C4-2B (cell line): ENCODE measurements at regions not wholly inside any gene's neighbourhood (a gene's known extent, or its start where the extent isn't known, plus 50 kb on each side); places are given as distances from the start of the nearest gene placed in this dataset.

Experiments used
- H3K27ac ChIP-seq: fragments of 450-650 bp; 2 replicates; pipeline ENCODE4 v1.5.1; 2017
- ZFX ChIP-seq: fragments of 450-650 bp; IDR thresholded peaks from 2 replicates; pipeline ENCODE4 v1.6.1; 2017
- TF ChIP-seq, protein P1 (sequence below): fragments of 450-650 bp; conservative IDR thresholded peaks from 2 replicates; pipeline ENCODE4 v1.5.1; 2017; ENCODE audit warnings: mild to moderate bottlenecking

DNA sequence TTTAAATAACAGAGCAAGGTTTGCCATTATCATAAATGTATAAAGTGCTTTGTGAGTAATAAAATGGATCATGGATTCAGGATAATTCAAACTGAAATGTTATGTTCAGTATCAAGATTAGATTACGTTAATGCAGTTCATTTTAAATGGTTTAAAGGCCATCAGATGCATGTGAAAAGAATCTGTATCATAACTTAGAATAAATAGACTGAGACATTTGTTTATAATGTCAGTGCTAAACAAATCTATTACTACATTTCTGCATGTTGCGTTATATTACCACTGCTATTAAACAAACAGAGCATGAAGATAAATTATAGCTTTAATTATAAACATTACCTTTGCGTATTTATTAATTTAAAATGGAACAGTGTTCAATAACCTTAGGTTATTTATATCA lies 160.2 kb downstream of the TOX3 start:
- no peak overlapping the region for H3K27ac ChIP-seq
- no peak for TF ChIP-seq ZFX
- TF ChIP-seq, protein P1, sequence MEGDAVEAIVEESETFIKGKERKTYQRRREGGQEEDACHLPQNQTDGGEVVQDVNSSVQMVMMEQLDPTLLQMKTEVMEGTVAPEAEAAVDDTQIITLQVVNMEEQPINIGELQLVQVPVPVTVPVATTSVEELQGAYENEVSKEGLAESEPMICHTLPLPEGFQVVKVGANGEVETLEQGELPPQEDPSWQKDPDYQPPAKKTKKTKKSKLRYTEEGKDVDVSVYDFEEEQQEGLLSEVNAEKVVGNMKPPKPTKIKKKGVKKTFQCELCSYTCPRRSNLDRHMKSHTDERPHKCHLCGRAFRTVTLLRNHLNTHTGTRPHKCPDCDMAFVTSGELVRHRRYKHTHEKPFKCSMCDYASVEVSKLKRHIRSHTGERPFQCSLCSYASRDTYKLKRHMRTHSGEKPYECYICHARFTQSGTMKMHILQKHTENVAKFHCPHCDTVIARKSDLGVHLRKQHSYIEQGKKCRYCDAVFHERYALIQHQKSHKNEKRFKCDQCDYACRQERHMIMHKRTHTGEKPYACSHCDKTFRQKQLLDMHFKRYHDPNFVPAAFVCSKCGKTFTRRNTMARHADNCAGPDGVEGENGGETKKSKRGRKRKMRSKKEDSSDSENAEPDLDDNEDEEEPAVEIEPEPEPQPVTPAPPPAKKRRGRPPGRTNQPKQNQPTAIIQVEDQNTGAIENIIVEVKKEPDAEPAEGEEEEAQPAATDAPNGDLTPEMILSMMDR = no peak

DNA sequence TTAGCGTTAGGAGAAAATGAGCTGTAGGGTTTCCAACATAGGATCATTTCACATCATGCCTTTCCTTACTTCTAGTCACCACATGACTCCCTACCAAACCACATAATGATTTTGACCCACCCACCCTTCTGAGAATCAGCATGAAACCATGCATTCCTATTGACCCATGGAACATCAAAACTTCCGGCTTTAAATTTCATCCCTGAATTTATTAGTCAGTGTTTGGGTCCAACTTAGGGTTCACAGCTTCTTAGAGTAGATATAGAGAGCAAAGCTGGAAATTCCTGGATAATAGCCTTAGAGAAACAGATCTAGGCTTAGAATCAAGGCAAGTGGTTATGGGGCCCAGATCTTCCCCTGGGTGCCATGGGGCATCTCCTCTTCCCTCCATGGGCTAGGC lies 162.6 kb downstream of the TOX3 start:
- TF ChIP-seq, protein P1 = no peak
- no peak for TF ChIP-seq ZFX
- no peak overlapping the region for H3K27ac ChIP-seq

DNA sequence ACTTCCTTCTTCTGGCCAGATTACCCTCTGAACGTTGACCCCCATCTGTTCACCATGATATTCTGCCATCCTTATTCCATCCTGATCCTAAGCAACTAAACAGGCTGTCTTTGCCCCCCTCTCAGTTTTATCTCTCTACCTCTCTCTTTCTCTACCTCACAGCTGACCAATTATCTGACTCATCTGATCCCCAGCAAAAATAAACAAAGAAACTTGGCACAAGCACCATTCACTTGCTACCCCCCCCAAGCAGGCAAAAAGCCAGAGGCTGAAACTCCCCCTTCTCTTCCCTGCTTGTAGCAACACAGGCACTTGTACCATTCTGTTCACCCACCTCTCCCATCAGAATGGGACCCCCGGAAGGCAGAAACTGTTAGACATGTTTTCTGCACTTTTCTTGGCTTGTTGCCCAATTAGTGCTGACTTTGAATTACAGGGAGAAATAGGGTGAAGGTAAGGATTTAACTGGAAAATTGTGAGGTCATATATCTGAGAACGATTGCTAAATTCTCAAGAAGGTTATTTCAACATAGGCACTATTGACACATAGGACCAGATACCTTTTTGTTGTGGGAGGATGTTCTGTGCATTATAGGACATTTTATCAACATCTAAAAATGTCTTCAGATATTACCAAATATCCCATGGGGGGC lies 163.2 kb downstream of the TOX3 start:
- no peak for TF ChIP-seq ZFX
- TF ChIP-seq, protein P1 = no peak
- H3K27ac ChIP-seq = no peak overlapping the region

DNA sequence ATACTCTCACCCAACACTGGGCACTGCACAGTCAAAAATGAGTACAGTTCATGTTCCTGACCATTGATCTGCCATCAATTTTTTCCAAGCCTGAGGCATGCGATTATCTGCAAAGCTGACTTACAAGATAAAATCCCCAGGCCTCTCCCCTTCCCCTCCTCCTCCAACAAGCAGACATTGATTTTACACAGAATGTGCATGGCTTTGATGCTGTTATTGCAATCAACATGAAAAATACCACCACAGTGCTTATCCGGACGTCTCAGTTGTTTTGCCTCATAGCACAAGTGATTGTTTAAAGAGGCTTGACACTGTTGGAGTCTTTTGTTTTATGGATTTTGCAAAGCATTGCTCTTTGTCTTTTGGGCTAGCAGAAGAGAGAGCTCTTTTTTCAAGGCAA lies 163.8 kb downstream of the TOX3 start:
- TF ChIP-seq, protein P1 = no peak
- no peak for TF ChIP-seq ZFX
- H3K27ac ChIP-seq = no peak overlapping the region

DNA sequence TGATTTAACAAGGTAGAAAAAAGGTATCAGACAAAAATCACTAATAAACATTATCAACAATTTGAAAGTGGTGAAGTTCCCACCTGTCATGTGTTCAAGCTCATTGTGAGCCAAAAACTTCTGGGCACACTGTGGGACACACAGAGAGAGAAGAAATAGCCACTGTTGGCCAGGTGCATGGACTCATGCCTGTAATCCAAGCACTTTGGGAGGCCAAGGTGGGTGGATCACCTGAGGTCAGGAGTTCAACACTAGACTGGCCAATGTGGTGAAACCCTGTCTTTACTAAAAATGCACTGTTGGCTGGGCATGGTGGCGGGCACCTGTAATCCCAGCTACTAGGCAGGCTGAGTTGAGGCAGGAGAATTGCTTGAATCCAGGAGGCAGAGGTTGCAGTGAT lies 167.4 kb downstream of the TOX3 start:
- no peak for TF ChIP-seq ZFX
- TF ChIP-seq, protein P1 = no peak
- no peak overlapping the region for H3K27ac ChIP-seq

DNA sequence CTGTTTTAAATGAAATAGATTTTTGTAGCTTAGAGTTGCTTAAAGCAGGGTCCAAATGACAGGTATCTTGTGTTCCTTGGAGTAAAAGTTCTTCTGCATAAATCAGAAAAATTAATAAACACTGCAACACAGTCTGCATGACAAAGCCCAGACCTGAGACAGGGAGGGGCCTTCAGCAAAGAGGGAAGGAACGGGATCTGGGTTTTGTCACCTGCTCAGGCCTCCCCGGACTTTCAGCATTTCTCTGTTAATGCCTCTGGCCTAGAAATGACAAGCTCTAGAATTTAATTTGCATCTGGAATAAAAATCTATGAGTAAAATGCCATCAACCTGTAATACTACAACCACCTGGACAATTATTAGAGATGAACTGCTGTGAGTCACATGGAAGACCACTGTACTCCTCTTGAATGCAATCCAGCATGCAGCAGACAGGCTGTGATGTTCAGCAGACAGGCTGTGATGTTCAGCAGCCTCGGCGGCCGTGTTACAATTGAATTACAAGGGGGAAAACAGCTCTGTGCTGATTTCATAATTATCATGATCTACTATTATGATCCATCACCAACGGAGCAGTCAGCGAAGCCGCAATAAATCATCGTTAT lies 170.2 kb downstream of the TOX3 start:
- no peak overlapping the region for H3K27ac ChIP-seq
- TF ChIP-seq, protein P1 = no peak
- no peak for TF ChIP-seq ZFX

DNA sequence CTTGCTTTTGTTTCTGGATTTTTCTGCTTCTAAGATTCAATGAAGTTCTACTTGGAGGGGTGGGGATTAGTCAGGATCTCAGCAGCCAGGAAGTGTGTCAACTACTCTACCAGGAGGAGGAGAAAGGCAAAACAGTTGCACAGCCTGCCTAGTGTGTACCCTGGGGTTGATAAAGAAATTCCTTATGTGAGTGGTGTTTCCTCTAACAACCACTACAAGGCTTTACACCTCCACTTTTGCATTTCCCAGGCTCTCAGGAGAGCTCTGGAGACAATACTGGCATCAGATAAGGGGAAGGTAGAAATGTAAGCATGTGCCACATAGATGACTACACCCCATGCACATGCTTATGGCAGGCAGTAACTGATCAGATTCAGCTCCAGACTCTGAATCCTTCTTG lies 174.6 kb downstream of the TOX3 start:
- H3K27ac ChIP-seq = no peak overlapping the region
- TF ChIP-seq, protein P1 = no peak
- no peak for TF ChIP-seq ZFX
